ENCODE measurements at regions not wholly inside any gene's neighbourhood (a gene's known extent, or its start where the extent isn't known, plus 50 kb on each side); places are given as distances from the start of the nearest gene placed in this dataset.

DNA sequence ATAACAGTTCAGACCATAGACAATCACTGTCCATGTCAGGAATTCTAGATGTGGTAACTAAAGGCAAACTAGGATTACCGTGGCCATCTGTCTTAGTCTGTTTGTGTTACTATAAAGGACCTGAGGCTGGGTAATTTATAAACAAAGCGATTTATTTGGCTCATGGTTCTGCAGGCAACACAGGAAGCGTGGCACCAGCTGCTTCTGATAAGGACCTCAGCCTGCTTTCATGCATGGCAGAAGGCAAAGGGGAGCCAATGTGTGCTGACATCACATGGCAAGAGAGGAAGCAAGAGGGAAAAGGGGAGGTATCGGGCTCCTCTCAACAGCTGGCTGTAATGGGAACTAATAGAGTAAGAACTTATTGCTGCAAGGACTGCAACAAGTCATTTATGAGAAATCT, 376.7 kb downstream of the GPM6A start:
- Mint-ChIP-seq H3K27me3 (ENCODE audit: low read depth) (no peaks in the 10 kb centered on the region), H3K4me3 (no peak overlapping the region), H3K4me1 (peaks cover 3% of the 10 kb centered on the region), H3K9me3 (no peaks in the 10 kb centered on the region), H3K27ac (no peak overlapping the region), H3K36me3 (no peaks in the 10 kb centered on the region)
- no peak for DNase-seq (ENCODE audit: low spot score in 2 of 2, unreplicated experiment in 2 of 2)
- TF ChIP-seq, protein P1, sequence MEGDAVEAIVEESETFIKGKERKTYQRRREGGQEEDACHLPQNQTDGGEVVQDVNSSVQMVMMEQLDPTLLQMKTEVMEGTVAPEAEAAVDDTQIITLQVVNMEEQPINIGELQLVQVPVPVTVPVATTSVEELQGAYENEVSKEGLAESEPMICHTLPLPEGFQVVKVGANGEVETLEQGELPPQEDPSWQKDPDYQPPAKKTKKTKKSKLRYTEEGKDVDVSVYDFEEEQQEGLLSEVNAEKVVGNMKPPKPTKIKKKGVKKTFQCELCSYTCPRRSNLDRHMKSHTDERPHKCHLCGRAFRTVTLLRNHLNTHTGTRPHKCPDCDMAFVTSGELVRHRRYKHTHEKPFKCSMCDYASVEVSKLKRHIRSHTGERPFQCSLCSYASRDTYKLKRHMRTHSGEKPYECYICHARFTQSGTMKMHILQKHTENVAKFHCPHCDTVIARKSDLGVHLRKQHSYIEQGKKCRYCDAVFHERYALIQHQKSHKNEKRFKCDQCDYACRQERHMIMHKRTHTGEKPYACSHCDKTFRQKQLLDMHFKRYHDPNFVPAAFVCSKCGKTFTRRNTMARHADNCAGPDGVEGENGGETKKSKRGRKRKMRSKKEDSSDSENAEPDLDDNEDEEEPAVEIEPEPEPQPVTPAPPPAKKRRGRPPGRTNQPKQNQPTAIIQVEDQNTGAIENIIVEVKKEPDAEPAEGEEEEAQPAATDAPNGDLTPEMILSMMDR (IDR thresholded peaks at IDR 0.05; ENCODE audit: unreplicated experiment) = no peak

DNA sequence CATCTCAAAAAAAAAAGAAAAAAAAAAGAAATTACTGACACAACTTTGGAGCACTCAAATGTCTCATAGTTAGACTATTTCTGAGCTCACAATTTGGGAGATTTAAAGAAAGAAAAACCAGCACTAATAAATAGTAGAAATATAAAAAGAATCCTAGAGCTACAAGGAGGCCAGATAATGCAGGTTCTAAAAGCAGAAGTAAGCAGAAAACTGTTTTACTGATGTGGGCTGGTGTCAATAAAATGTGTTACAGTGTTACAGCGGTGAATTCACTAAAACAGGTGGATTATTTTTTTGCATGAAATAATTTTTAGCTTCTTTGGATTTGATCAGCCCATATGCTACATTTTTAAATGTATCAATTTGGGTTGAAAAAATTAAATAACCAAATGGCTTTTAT, 375.9 kb downstream of the GPM6A start:
- no peak for DNase-seq (ENCODE audit: low spot score in 2 of 2, unreplicated experiment in 2 of 2)
- Mint-ChIP-seq H3K27me3 (ENCODE audit: low read depth) (no peaks in the 10 kb centered on the region), H3K4me1 (peaks cover 9% of the 10 kb centered on the region), H3K27ac (no peak overlapping the region), H3K9me3 (no peaks in the 10 kb centered on the region), H3K4me3 (no peak overlapping the region), H3K36me3 (no peaks in the 10 kb centered on the region)
- TF ChIP-seq, protein P1 (IDR thresholded peaks at IDR 0.05; ENCODE audit: unreplicated experiment) = no peak

DNA sequence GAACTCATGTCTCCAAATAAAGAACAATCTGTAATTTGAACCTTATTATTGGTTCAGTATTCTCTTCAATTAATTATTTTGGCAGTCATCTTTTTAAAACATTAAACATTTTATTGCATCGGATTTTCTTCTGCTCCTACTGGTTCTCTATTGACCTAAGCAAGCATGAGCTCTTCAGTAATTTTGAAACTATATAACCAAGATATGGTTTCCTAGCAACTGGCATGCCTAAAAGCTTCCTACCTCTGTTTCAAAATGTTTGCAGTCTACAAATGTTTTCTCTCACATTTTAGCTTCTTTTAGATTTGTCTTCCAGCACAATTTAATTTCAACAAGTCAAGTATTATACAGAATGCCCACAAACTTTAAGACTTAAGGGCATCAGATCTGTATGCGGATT, 371.3 kb downstream of the GPM6A start:
- Mint-ChIP-seq H3K4me3 (no peak overlapping the region), H3K36me3 (no peaks in the 10 kb centered on the region), H3K9me3 (no peaks in the 10 kb centered on the region), H3K27ac (no peak overlapping the region), H3K27me3 (ENCODE audit: low read depth) (no peaks in the 10 kb centered on the region), H3K4me1 (peaks cover 18% of the 10 kb centered on the region)
- DNase-seq (ENCODE audit: low spot score in 2 of 2, unreplicated experiment in 2 of 2) = no peak
- TF ChIP-seq, protein P1 (IDR thresholded peaks at IDR 0.05; ENCODE audit: unreplicated experiment) = no peak

DNA sequence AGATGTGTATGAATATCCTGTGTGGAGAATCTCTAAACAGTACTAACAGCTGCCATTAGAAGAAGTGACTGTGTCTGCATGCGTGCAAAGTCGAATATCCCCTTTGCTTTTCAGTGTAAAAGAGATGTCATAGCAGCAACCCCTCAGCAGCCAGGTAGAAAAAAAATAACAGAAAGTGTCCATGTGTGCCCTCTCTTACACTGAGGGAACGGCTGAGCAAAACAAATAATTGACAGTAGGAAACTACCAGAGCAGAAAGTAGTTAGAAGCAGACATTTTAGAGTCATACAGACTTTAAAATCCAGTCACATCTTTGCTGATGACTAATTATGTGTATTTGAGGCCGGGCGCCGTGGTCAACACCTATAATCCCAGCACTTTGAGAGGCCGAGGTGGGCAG, 370.8 kb downstream of the GPM6A start:
- Mint-ChIP-seq H3K4me1 (peaks cover 18% of the 10 kb centered on the region), H3K27ac (no peak overlapping the region), H3K9me3 (no peaks in the 10 kb centered on the region), H3K4me3 (no peak overlapping the region), H3K36me3 (no peaks in the 10 kb centered on the region), H3K27me3 (ENCODE audit: low read depth) (no peaks in the 10 kb centered on the region)
- DNase-seq (ENCODE audit: low spot score in 2 of 2, unreplicated experiment in 2 of 2) = no peak
- TF ChIP-seq, protein P1 (IDR thresholded peaks at IDR 0.05; ENCODE audit: unreplicated experiment) = no peak

DNA sequence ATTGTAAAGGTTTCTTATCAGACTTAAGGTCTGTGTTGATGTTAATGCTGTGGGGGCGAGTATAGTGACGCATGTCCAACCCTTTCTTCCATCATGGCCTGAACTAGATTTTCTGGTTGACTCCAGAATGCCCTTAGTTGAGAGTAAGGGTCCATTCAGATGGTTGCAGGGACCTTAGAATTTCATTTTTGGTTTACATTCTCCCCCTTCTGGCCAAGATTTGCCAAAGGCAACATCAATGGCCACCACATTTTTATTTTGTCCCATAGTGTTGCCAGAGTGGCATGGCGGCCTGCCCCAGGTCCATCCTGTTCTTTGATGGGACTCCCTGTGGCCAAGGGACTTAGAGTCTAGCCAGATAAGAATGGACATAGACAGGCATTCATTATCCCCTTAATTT, 368.5 kb downstream of the GPM6A start:
- no peaks in the 10 kb centered on the region for H3K27me3 Mint-ChIP-seq (ENCODE audit: low read depth)
- H3K9me3 Mint-ChIP-seq = no peaks in the 10 kb centered on the region
- H3K4me1 Mint-ChIP-seq = peaks cover 18% of the 10 kb centered on the region
- no peaks in the 10 kb centered on the region for H3K36me3 Mint-ChIP-seq
- DNase-seq (ENCODE audit: low spot score in 2 of 2, unreplicated experiment in 2 of 2) = no peak
- no peak overlapping the region for H3K4me3 Mint-ChIP-seq
- TF ChIP-seq, protein P1 (IDR thresholded peaks at IDR 0.05; ENCODE audit: unreplicated experiment) = no peak
- H3K27ac Mint-ChIP-seq = no peak overlapping the region

DNA sequence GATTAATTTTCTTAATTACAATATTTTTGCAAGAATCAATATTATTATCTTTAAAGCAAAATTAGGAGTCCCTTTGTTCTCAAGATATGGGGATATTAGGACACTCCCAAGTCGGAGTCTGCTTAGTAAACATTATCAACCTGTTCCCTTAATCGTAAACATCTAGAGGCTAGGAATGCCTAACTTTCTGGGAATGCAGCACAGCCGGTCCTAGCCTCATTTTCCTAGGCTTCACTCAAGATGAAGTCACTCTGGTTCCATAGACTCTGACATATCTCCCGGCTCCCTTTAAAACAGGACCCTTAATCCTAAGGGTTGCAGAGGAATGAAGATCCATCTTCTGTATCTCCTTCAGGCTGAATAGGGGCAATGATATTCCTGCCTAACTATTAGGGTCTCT, 367.6 kb downstream of the GPM6A start:
- peaks cover 18% of the 10 kb centered on the region for H3K4me1 Mint-ChIP-seq
- no peak overlapping the region for H3K4me3 Mint-ChIP-seq
- H3K36me3 Mint-ChIP-seq = no peaks in the 10 kb centered on the region
- TF ChIP-seq, protein P1 (IDR thresholded peaks at IDR 0.05; ENCODE audit: unreplicated experiment) = no peak
- DNase-seq (ENCODE audit: low spot score in 2 of 2, unreplicated experiment in 2 of 2) = no peak
- no peaks in the 10 kb centered on the region for H3K9me3 Mint-ChIP-seq
- H3K27me3 Mint-ChIP-seq (ENCODE audit: low read depth) = no peaks in the 10 kb centered on the region
- no peak overlapping the region for H3K27ac Mint-ChIP-seq

Measured in mesothelial cell of epicardium (in vitro differentiated cells).